ENCODE measurements at regions not wholly inside any gene's neighbourhood (a gene's known extent, or its start where the extent isn't known, plus 50 kb on each side); places are given as distances from the start of the nearest gene placed in this dataset.

DNA sequence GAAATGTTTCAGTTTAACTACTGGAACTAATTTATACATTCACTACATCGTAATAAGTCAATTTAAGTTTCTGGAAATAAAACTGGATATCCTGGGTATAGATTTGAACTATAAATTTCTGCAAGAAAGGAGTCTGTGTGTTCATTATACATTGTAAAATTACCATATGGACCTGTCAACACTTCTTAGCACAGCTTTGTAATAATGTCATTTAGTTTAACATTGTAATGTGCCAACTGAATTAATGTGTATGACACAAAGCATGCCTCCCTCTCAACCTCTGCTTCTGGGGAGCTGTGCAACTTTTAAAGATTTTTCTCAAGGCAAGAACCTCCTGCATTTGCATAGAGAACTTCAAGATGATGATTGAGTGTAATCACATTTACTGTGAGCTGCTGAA is 213.7 kb upstream of the GALNT5 start:
- POLR2A ChIA-PET, result no interaction called here
- dilution Hi-C loops (cut with MboI; ENCODE audit: extremely low pct_ligation_motif_present, low sequenced_read_pairs), result no loop called here
- intact Hi-C loops (cut with micrococcal nuclease), result no loop called here

GRCh38 chr2:157046396-157046795 is 211.1 kb upstream of the GALNT5 start:
- no peak overlapping the region for H3K9ac ChIP-seq (replicated peaks; ENCODE audit: extremely low read depth, insufficient read depth, low read length)
- H2AFZ ChIP-seq (ENCODE audit: low read depth, low read length), result no peak overlapping the region
- dilution Hi-C loops (cut with MboI; ENCODE audit: extremely low pct_ligation_motif_present, low sequenced_read_pairs), result no loop called here
- no peak overlapping the region for H3K4me3 ChIP-seq (replicated peaks in 1 of 3; ENCODE audit: insufficient read depth in 1 of 3, low read depth in 1 of 3, low read length in 3 of 3)
- no peak overlapping the region for H3K27ac ChIP-seq (ENCODE audit: insufficient read depth, low read depth, low read length)
- H3K79me2 ChIP-seq (ENCODE audit: control insufficient read depth, insufficient read depth, low read length), result no peaks in the 10 kb centered on the region
- TF ChIP-seq MAX (IDR thresholded peaks at IDR 0.05; ENCODE audit: insufficient read depth, insufficient read length), result no peak
- TF ChIP-seq POLR2A (IDR thresholded peaks at IDR 0.05; ENCODE audit: low read depth, low read length), result no peak
- no peak for TF ChIP-seq GATA2 (IDR thresholded peaks at IDR 0.05; ENCODE audit: insufficient read depth, insufficient read length, low read depth, low read length)
- TF ChIP-seq EZH2 (IDR thresholded peaks at IDR 0.05; ENCODE audit: borderline replicate concordance, low read depth, low read length, severe bottlenecking), result no peak
- TF ChIP-seq FOS (IDR thresholded peaks at IDR 0.05; ENCODE audit: borderline replicate concordance, insufficient read depth, low read length), result no peak
- no peak for TF ChIP-seq JUN (IDR thresholded peaks at IDR 0.05; ENCODE audit: borderline replicate concordance, insufficient read depth, insufficient read length, low read depth)
- intact Hi-C loops (cut with micrococcal nuclease), result no loop called here
- ChIA-PET CTCF (interaction anchor here (2.9 kb wide), 1 partner anchor 10 kb away, joined by 10 read pairs; no protein-coding TSS in a partner anchor), POLR2A (no interaction called here)
- DNase-seq (ENCODE audit: low read depth, low spot score) (no peak), FAIRE-seq (no peak)
- no peak overlapping the region for H3K4me2 ChIP-seq (ENCODE audit: insufficient read depth, low read length)
- H3K36me3 ChIP-seq (ENCODE audit: control insufficient read depth in 2 of 2, extremely low read depth in 1 of 2, insufficient read depth in 2 of 2, low read length in 2 of 2), result no peaks in the 10 kb centered on the region
- no peaks in the 10 kb centered on the region for H3K9me3 ChIP-seq (replicated peaks; ENCODE audit: control insufficient read depth, insufficient read depth, low read length)
- no peaks in the 10 kb centered on the region for H4K20me1 ChIP-seq (replicated peaks; ENCODE audit: control insufficient read depth, extremely low read depth, insufficient read depth, low read length)
- no TSS peak for BruUV-seq (replicated peaks)
- H3K27me3 ChIP-seq (ENCODE audit: control insufficient read depth in 2 of 2, insufficient read depth in 2 of 2, low read length in 2 of 2), result peaks cover 9 to 12% of the 10 kb centered on the region in 2 experiments
- H3K9me1 ChIP-seq (replicated peaks; ENCODE audit: control insufficient read depth, extremely low read depth, insufficient read depth, low read length), result no peaks in the 10 kb centered on the region
- H3K4me1 ChIP-seq (ENCODE audit: control insufficient read depth, extremely low read depth, insufficient read depth, low read length), result no peaks in the 10 kb centered on the region

More for the DNA sequence above, 213.7 kb upstream of the GALNT5 start:
- Histone ChIP-seq H3K79me2 (ENCODE audit: control insufficient read depth, insufficient read depth, low read length) (no peaks in the 10 kb centered on the region), H3K4me3 (replicated peaks in 1 of 3; ENCODE audit: insufficient read depth in 1 of 3, low read depth in 1 of 3, low read length in 3 of 3) (no peak overlapping the region), H4K20me1 (replicated peaks; ENCODE audit: control insufficient read depth, extremely low read depth, insufficient read depth, low read length) (no peaks in the 10 kb centered on the region), H3K9ac (replicated peaks; ENCODE audit: extremely low read depth, insufficient read depth, low read length) (no peak overlapping the region), H3K9me3 (replicated peaks; ENCODE audit: control insufficient read depth, insufficient read depth, low read length) (no peaks in the 10 kb centered on the region), H3K9me1 (replicated peaks; ENCODE audit: control insufficient read depth, extremely low read depth, insufficient read depth, low read length) (no peaks in the 10 kb centered on the region), H3K4me1 (ENCODE audit: control insufficient read depth, extremely low read depth, insufficient read depth, low read length) (no peaks in the 10 kb centered on the region), H3K27me3 (ENCODE audit: control insufficient read depth in 2 of 2, insufficient read depth in 2 of 2, low read length in 2 of 2) (peaks cover 9 to 12% of the 10 kb centered on the region in 2 experiments), H3K36me3 (ENCODE audit: control insufficient read depth in 2 of 2, extremely low read depth in 1 of 2, insufficient read depth in 2 of 2, low read length in 2 of 2) (no peaks in the 10 kb centered on the region), H3K4me2 (ENCODE audit: insufficient read depth, low read length) (no peak overlapping the region), H3K27ac (ENCODE audit: insufficient read depth, low read depth, low read length) (no peak overlapping the region), H2AFZ (ENCODE audit: low read depth, low read length) (no peak overlapping the region)
- TF ChIP-seq FOS (IDR thresholded peaks at IDR 0.05; ENCODE audit: borderline replicate concordance, insufficient read depth, low read length), result no peak
- TF ChIP-seq JUN (IDR thresholded peaks at IDR 0.05; ENCODE audit: borderline replicate concordance, insufficient read depth, insufficient read length, low read depth), result no peak
- TF ChIP-seq POLR2AphosphoS5 (IDR thresholded peaks at IDR 0.05; ENCODE audit: insufficient read depth, low read depth, low read length), result no peak
- TF ChIP-seq GATA2 (IDR thresholded peaks at IDR 0.05; ENCODE audit: insufficient read depth, insufficient read length, low read depth, low read length), result no peak
- no TSS peak for BruUV-seq (replicated peaks)
- CTCF ChIA-PET, result interaction anchor here (0.8 to 1.0 kb wide), 3 partner anchors 9 to 150 kb away, joined by 3 to 6 read pairs (median 4); no protein-coding TSS in a partner anchor
- FAIRE-seq (no peak), DNase-seq (ENCODE audit: low read depth, low spot score) (no peak)

Measured in endothelial cell of umbilical vein (primary cell).